LoVo (cell line): ENCODE measurements at regions not wholly inside any gene's neighbourhood (a gene's known extent, or its start where the extent isn't known, plus 50 kb on each side); places are given as distances from the start of the nearest gene placed in this dataset.

Experiments
- DNase-seq: peaks from one replicate; pipeline ENCODE4 v3.0.0-alpha.2; 2016; ENCODE audit warnings: low spot score

DNA sequence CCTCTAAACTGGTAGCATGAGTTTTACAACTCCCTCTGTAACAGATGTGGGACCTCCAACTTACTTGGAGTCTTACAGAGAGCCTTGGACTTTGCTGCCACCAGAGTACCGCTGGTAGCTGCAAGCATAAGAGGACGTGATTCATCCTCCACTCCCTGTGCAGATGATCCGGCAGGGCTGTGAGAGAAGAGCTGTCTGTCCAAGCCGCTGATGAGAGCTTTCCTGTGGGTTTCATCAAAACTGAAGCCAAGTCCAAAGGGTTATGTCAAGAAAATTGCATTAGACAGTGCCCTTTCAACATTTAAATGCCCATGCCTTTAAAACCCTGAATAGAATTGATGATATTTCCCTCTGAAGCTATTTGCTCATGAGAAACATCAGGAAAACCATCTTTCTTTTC lies 85.8 kb downstream of the LLPH start:
- no peak for DNase-seq

DNA sequence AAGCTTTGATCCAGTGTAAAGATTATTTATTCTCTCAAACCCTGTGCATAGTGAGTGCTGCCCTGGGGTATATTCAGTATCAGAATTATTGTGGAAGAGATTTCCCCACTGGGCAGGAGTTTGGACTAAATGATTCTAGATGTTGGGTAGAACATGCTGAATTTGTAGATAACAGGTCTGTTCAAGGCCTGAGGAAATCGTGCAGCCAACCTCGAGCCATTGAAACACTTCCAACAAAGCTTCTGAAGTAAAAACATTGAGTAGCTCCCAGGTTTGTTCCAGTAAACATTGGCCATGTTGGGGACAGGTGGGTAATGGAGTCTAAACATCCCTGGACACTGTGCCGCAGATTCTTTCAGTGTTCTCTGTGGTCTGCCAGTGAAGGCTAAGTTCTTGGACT lies 87.5 kb downstream of the LLPH start:
- DNase-seq, result no peak

DNA sequence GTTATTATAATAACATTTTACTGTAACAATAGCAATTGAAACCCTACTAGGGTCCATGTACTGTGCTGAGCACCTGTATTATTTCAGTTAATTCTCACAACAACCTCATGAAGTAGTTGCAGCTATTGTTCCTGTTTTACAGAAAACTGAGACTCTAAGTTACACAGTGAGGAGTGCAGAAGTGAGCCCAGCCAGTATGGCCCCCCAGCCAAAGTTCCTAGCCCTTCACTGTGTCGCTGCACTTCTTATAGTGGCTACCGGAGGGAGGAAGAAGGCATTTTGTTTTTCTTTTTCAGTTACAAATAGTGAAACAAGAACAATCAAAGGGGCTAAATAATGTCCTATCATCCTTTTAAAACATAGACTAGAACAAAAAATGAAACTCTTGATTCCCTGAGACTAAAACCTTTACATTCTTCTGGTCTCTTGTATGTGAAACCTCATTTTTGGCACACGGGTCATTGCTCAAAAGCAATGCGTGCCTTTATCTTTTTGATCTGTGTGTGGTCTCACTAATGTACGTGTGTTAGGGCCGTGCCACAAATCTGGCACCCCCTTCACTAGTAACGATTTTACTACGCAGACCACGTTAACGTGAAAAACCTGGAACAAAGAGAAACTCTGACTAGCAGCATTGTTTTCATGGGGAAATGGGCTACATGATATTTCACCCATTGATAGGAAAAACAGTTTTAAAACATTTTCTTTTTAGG lies 88.7 kb downstream of the LLPH start:
- DNase-seq, result no peak

DNA sequence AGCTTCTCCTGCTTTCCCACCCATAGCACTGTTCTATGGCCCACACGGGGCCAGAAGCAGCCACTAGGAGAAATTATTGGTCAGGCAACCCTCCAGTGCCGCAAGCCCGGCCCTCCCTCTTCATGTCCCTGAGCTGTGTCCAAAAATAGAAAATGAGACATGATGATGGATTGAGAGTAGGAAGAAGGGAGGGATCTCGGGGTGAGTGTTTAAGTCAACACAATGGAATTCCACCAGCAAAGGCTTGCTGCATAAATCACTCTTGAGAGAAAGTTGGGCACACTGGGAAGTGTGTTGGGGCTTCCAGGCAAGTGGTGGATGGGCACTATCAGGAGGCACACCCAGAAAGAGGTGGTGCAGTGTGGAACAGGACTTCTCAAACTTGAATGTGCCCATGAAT lies 94.2 kb downstream of the LLPH start:
- peak; percentile 78 for DNase-seq

DNA sequence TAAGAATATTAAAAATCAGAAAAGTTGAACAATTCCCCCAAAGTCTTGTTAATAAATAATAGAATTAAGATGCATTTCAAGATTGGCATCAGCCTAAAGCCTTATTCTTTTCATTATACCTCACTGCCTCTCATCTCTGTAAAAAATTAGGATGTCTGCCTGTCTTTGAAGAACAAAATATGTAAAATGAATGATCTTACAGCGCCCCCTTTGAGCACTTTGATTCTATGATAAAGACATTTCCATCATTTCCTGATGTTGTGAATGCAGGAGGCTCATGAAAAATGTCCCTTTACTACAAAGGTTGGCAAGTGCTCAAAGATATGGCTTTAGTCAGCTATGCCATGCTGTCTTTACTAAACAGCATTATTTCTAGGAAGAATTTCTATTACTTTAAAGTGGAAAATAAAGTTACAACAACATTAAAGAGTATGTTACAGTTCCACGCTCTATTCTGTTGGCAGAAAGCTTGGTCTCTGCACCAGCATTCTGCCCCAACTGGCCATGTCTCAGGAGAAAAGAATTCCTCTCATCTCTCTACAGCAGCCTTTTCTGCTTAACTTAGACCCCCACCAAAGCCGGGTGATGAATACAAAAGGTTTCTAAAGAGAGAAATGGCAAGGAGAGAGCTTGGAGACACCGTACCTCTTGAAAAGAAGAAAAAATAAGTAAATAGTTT lies 95.1 kb downstream of the LLPH start:
- DNase-seq, result peak; percentile 46

DNA sequence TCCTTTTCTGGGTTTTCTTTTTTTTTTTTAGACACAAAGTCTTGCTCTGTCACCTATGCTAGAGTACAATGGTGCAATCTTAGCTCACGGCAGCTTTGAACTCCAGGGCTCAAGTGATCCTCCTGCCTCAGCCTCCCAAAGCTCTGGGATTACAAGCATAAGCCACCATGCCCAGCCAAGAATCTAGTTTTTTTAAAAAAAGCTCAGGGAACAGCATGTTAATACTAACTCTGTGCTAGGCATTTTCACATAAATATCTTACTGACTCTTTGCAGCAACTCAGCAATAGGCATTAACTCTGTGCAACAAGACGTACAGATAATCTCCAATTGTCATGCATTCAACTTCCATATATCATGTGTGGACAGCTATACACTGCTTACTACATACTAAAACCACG lies 97.4 kb downstream of the LLPH start:
- DNase-seq, result no peak

DNA sequence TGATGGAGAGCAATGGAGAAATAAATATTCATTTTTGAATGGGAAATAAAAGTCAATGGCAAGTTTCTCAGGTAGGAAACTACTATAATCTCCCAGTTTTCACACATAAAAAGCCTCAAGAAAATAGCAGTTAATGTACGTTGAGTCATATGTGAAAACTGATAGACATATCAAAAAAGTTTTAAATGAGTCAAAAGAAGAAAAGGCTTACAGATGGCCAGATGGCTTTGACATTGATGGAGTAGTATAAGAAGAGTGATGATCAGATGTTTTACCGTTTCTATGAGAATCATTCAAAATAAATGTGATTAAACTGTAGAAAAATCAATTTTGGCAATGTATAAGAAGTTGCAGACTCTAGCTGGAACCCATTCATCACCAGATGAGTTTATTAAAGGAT lies 97.8 kb downstream of the LLPH start:
- no peak for DNase-seq

DNA sequence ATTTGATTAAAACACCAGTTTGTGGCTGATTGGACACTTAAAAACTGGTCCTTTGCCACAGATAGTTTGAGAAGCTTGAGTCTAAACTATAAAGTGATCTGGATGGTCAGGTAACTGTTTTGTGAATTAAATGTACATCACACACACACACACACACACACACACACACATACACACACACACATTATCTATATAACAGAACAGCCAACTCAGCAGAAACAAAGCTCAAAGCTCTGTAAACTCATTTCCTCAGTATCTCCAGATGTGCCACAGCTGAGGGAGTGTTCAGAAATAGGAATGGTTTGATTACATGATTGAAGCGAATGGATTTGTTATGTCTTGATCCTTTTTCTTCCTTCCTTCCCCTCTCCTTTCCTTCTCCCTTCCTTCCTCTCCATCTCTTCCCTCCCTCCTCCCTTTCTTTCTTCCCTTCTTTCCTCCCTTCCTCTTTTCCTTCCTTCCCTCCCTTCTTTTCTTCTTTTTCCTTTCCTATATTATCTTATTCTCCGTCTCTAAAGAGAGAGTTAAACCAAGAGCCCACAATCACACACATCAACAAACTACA lies 100.3 kb downstream of the LLPH start:
- no peak for DNase-seq

DNA sequence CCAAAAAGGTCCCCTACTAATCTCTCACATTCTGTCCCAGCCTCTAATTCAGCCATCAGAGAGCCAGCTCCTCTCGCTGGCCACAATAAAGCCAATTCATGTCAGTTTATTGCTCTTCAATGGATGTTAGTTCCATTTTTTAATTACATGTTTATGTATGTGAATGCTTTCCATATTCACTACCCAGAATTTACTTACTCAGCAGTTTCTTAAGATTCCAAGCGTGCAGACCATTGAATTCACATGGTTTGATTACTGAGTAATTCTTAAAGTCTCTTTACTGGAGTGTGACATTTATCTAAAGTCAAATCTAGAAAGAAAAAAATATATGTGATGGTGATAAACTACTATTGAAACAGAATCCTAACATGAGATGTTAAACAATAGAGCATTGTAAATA lies 102.2 kb downstream of the LLPH start:
- DNase-seq, result no peak

DNA sequence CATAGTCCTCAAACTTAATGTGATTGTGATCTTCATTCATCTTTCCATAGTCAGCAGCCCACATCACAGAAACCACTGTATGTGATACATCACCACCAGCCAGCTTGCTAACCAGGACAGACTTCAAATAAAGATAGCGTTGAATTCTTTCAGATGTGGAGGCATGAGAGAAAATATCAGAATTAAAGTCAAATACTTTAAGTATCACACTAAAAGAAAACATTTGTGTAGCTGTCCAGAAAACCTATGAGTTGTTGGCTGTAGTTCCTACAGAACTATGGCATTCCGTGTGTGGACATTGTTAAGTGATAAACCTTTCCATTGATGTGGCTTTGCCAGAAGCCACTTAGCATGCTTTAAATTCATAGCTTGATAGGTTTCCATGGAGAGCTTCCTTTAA lies 105.1 kb downstream of the LLPH start:
- DNase-seq, result peak; percentile 80

DNA sequence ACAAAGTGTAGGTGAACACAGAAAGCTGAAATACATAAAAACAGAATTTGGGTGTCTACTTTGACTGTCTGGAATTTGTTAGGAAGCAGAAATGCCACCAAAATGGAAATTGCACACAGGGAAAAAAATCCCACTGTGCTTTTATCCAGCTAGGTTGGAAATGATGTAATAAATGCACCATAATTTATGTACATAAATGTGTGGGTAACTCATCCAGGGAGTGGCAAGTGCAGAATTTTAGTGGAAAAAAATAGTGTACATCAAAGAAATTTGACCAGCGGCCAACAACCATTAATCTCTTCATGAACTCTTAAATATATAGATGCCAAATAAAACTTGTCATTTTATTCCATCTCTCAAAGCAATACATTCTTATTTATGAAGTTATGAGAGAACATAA lies 105.6 kb downstream of the LLPH start:
- peak; percentile 59 for DNase-seq

DNA sequence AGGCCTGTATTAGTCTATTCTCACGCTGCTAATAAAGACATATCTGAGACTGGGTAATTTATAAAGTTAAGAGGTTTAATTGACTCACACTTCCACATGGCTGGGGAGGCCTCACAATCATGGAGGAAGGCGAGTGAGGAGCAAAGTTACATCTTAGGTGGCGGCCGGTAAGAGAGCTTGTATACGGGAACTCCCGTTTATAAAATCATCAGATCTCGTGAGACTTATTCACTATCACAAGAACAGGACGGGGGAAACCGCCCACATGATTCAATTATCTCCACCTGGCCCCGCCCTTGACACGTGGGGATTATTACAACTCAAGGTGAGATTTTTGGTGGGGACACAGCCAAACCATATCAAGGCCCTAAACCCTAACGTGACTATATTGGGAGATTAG lies 110.1 kb downstream of the LLPH start:
- DNase-seq, result no peak

DNA sequence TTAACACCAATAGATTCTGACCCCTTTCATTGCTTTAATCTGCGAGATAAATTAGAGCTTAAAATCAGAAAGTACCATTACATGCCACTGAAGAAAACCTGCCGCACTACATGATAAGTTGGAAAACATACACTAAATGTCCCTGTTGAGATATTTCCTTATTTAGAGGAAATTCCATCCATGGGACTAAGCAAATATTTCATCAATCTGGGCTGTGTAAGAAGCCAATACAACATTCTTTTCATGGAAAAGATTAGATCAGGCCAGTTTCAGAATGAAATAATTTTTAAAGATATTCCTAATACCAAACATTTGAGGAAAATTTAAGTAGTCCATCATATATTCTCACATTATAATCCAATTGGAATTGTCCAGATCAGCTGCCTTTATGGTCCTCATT lies 112.8 kb downstream of the LLPH start:
- DNase-seq, result no peak
